Activated T-helper 1 cell treated with Interleukin-2 at 50 U/mL for 16 hours (primary cell): ENCODE measurements at regions not wholly inside any gene's neighbourhood (a gene's known extent, or its start where the extent isn't known, plus 50 kb on each side); places are given as distances from the start of the nearest gene placed in this dataset.

Experiments used
- DNase-seq: peaks from one replicate; pipeline ENCODE4 v3.0.0-alpha.2; 2020; ENCODE audit warnings: low read depth

GRCh38 chr1:56390934-56391731 lies 188.2 kb downstream of the PLPP3 start:
- DNase-seq = no peak

DNA sequence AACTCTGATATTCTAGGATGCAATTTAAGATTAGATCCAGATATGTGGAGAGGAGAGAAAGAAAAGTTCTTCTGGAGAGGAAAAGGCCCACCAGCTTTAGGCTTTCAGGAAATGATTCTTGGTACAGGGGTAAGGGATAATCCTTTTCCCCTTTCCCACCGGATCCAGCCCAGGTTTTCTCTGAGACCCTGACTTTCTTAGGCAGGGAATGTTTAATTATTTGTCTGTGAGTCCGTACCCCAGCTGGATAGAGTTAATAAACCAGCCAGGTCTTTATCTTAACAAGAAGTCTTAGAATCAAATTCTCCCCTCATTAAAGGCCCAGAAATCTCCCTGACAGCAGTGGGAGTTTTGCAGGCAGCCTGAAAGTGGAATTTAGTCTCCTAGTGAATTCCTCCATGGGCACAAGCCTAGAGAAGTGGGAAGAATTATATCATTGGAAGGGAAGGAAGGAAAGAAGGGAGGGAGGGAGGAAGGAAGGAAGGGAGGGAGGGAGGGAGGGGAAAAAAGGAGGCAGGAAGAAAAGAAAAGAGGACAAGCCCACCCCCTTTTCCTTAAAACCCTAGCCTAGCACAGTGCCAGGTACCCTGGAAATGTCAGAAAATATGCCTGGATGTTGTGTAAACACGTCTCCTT lies 189.0 kb downstream of the PLPP3 start:
- no peak for DNase-seq

- no peak for DNase-seq
These were observed 189.6 kb downstream of the PLPP3 start for GRCh38 chr1:56389813-56390212.

GRCh38 chr1:56387071-56387740 lies 192.2 kb downstream of the PLPP3 start:
- DNase-seq = no peak

GRCh38 chr1:56385314-56385713 lies 194.0 kb downstream of the PLPP3 start:
- DNase-seq = no peak

GRCh38 chr1:56382929-56383328 lies 196.4 kb downstream of the PLPP3 start:
- DNase-seq = no peak

- no peak for DNase-seq
These were observed 198.8 kb downstream of the PLPP3 start for GRCh38 chr1:56380531-56380930.

- DNase-seq = no peak
These were observed 200.9 kb downstream of the PLPP3 start for GRCh38 chr1:56378341-56379070.

DNA sequence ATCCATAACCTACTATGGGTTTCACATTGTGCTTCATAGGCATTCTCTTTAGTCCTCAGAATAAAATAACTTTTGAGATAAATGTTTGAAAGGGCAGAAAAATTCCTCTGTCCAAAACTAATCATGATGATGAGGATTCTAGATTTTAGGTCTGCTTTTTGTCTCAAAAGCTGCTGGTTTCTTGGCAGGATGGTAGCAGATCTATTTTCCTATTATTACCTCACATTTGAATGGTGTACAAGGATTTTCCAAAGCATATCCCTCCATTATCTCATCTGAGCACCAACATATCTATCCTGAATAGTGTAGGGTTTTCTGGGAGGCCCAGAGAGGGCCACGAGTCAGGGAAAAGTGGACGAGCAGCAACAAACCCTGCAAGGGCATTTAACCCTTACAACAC lies 201.9 kb downstream of the PLPP3 start:
- DNase-seq = no peak

GRCh38 chr1:56376188-56376984 lies 203.0 kb downstream of the PLPP3 start:
- DNase-seq = no peak

DNA sequence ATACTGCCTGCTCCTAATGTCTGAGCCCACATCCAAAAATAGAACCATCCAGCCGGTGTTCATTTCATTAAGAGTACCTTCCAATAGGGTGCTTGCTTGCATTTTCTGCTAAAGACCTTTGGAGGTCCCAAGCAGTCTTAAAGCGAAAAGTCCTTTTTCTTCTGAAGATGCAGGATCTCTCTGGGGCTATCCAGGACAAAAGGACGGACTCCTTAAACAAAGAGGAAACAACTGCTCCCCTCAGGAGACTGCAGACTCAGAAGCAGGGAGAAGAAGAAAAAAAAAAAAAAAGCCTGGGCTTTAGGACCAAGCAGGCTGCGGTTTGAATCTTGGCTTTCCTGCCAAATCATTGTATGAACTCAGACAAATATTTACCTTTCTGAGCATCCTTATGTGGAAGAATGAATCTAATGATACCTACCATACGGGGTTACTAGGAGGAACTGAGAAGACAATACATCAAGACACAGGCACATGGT lies 204.0 kb downstream of the PLPP3 start:
- no peak for DNase-seq

DNA sequence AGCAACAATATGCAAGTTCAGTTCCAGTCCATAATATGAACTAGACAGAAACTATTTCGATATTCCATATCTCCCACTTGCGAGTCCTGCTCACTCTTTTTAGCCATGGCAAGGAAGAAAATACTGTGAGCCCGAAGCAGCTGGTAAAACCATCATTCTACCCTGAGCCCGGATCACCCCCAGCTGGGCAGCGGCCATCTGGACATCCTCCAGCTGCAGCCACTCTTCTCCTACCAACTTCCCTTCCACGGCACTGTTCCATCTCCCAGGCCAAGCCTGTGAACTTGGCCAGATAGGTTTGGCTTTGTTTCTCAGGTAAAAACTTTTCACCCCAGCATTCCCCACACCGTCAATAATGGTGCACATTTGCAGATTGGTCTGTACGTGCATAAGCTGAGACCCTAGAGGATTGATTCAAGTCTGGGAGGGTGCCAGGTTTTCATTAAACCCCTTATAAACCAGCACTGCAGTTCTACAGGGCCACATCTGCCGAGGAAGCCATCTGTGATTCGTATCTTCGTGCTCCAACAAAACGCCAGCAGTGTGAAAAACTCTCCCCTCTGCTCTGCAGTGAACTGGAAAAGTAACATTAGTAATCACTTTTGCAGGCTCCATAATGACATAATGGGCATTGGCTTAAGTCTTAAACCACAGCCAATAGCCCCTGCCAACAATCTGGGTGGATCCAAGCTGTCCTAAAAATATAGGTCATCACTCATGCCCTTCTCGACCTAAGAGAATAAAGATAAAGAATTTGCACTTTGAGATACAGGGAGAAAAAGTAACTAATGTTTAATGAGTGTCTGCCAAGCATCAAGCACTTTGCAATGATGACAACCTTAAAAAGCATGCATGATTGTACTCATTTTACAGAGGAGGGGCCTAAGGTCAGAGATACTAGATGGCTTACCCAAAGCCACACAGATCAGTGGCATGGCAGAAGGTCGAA lies 205.1 kb downstream of the PLPP3 start:
- DNase-seq = no peak

DNA sequence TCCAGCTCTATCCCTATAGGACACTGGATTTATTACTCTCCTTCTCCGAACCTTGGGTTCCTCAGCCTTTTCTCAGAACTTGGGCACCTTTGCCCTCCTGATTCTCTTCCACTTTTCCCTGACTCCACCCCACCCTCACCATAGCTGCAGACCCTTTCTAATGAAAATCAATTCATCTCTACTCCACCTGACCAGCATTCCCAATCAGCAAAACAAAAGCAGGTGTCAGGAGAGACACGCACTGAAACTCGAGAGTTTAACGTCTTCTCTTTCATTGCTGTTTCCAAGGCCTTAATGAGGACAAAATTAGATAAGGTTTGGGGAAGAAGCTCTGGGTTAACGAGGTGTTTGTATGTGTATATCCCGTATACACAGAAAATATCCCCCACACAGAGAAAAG lies 208.8 kb downstream of the PLPP3 start:
- no peak for DNase-seq

DNA sequence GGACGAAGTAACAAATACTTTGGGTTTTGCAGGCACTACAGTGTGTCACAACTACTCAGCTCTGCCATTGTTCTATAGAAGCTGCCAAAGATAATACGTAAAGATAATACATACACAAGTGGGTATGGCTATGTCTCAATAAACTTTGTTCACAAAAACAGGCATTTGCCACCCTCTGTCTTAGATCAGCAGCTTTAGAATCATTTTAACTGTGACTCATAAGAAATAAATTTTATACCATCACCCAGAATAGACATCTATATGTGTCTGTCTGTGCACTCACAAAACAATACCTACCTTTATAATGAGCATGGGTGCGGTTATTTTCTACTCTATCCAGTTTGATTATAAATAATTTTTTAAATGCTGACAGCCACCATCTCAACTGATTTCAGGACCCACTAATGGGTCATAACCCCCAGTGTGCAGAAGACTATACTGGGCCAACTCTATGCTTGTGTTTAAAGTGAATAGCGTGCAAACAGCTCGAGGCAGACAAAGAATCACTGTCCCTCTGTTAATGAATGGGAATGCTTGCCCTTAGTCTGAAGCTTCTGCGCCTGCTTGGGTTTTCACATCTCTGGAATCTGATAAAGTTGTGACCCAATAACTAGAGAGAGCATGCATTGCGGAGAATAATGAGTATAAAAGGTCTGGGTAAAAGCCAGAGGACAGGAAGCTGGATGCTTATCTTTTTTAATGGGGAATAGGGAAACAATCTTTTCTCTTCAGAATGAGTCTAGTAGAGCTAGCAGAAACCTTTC lies 216.2 kb downstream of the PLPP3 start:
- DNase-seq = no peak

GRCh38 chr1:56360021-56360420 lies 219.3 kb downstream of the PLPP3 start:
- no peak for DNase-seq

DNA sequence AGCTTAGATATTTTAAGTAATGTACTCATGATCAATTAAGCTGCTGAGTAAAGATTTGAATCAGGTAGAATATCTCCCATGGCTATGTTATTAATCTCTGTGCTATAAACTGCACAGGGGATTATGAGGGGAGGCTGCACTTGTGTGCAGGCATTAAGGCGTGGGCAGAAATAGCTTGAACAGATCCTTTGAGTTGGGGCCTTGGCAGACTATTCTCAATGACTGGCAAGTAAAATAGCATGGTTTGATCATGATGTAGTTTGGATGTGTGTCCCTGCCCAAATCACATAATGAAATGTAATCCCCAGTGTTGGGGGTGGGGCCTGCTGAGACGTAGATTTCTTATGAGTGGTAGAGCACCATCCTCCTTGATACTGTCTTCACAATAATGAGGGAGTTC lies 220.3 kb downstream of the PLPP3 start:
- no peak for DNase-seq

DNA sequence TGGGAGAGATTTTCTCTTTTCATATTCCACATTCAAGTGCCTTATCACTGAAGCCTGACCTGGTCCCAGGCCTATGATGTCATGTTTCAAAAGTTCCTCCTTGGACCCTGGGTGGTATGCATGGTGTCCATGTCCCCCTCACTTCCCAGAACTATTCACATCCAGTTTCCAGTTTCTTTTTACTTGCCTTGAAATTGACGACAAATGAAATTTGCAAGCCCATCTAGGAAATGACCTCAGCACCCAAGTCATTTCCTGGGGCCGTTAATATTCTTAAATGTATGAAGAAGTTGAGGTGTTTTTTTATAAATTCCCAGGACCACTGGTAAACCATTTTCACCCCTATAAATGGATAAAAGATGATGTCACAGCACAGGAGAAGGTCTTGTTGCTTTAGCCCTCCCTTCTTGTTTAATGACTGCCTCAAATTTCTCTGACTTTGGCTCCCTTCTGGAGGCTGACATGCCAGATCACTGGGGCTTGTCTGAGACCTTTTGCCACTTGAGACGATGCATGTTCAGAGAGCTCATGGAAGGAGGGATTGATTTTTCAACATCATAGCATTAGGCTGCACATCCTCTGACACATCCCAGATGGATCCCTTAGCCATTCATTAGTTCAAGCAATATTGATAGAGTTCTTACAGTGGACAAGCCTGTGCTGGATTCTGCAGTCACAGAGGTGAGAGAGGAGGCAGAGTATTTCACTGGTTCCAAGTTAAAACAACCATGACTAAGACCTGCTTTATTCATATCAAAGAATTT lies 221.3 kb downstream of the PLPP3 start:
- no peak for DNase-seq

DNA sequence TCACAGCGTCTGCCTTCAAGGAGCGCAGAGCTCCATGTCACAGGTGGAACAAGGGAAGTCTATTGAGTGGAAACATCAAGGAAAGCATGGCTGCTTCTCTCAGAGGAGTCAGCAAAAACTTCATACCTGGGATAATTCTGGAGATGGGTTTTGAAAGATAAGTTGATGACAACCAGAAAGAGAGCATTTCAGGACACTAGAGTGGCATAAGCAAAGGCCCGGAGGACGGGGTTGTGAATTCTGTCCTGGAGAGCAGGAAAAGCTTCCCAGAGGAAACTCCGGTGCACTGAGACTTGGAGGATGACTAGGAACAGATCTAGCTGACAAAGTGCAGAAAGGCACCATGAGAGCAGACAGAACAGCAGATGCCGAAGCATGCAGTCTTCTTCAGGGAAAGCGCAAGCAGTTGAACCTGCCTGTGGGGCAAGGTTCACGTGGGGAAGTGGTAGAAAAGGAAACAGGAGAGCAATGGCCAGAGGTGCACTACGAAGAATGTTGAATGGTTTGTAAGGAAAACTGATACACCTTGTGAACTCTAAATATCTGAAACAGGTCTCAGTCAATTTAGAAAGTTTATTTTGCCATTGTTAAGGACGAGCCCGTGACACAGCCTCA lies 222.9 kb downstream of the PLPP3 start:
- no peak for DNase-seq
